HepG2 (cell line): ENCODE measurements at regions not wholly inside any gene's neighbourhood (a gene's known extent, or its start where the extent isn't known, plus 50 kb on each side); places are given as distances from the start of the nearest gene placed in this dataset.

Source experiments
- ATF6 ChIP-seq: sonication (generic); formaldehyde crosslinking; conservative IDR thresholded peaks from 2 replicates; pipeline ENCODE4 v1.4.0; 2020; ENCODE audit warnings: missing genetic modification reagents
- DR1 ChIP-seq: sonication (generic); formaldehyde crosslinking; IDR thresholded peaks from 2 replicates; pipeline ENCODE4 v1.8.0; 2021; ENCODE audit warnings: mild to moderate bottlenecking, missing genetic modification reagents, inconsistent platforms
- FOXP4 ChIP-seq: sonication (generic); formaldehyde crosslinking; IDR thresholded peaks from 2 replicates; pipeline ENCODE4 v1.4.0; 2020; ENCODE audit warnings: missing genetic modification reagents
- NCOR1 ChIP-seq: fragments of 200-600 bp; sonication (generic); IDR thresholded peaks from 2 replicates; pipeline ENCODE4 v1.7.0; 2017; ENCODE audit warnings: antibody characterized with exemption, low read length, borderline replicate concordance
- SMAD9 ChIP-seq: sonication (generic); formaldehyde crosslinking; IDR thresholded peaks from 2 replicates; pipeline ENCODE4 v1.5.1; 2020; ENCODE audit warnings: mild to moderate bottlenecking, missing genetic modification reagents

- TF ChIP-seq ATF6 (no peak), FOXP4 (no peak), NCOR1 (no peak), DR1 (CRISPR knock-in tag) (no peak), SMAD9 (CRISPR knock-in tag) (no peak)
Measured at GRCh38 chr13:76708138-76708688, 178.0 kb downstream of the KCTD12 start.
